Activated CD4-positive, alpha-beta T cell treated with anti-CD3 and anti-CD28 coated beads, Interleukin-2, Interleukin-4, amounts not matched to agents 100 ng/mL and 50 ng/mL, durations not matched to agents 16 hours and 8 hours (primary cell): ENCODE measurements at regions not wholly inside any gene's neighbourhood (a gene's known extent, or its start where the extent isn't known, plus 50 kb on each side); places are given as distances from the start of the nearest gene placed in this dataset.

Source experiments
- DNase-seq: peaks from one replicate; pipeline ENCODE4 v3.0.0-alpha.2; 2020; ENCODE audit warnings: low spot score

- DNase-seq = no peak
Measured at GRCh38 chr13:70505809-70506208, 397.6 kb upstream of the KLHL1 start.

GRCh38 chr13:70502944-70503343 is 394.7 kb upstream of the KLHL1 start:
- no peak for DNase-seq

GRCh38 chr13:70490320-70490935 is 382.2 kb upstream of the KLHL1 start:
- no peak for DNase-seq

- DNase-seq = no peak
Measured at GRCh38 chr13:70484931-70485330, 376.7 kb upstream of the KLHL1 start.

GRCh38 chr13:70483599-70484276 is 375.5 kb upstream of the KLHL1 start:
- DNase-seq = no peak

- no peak for DNase-seq
Measured at GRCh38 chr13:70473907-70474306, 365.7 kb upstream of the KLHL1 start.

- no peak for DNase-seq
Measured at GRCh38 chr13:70469077-70469476, 360.8 kb upstream of the KLHL1 start.

- DNase-seq = no peak
Measured at GRCh38 chr13:70457474-70457873, 349.2 kb upstream of the KLHL1 start.

GRCh38 chr13:70448820-70449219 is 340.6 kb upstream of the KLHL1 start:
- DNase-seq = no peak

GRCh38 chr13:70432276-70432805 is 324.1 kb upstream of the KLHL1 start:
- DNase-seq = no peak

GRCh38 chr13:70430256-70430655 is 322.0 kb upstream of the KLHL1 start:
- no peak for DNase-seq

GRCh38 chr13:70424928-70425327 is 316.7 kb upstream of the KLHL1 start:
- DNase-seq = no peak

GRCh38 chr13:70424428-70424827 is 316.2 kb upstream of the KLHL1 start:
- DNase-seq = no peak

GRCh38 chr13:70415136-70415535 is 306.9 kb upstream of the KLHL1 start:
- no peak for DNase-seq

- DNase-seq = no peak
Measured at GRCh38 chr13:70408865-70409264, 300.6 kb upstream of the KLHL1 start.

GRCh38 chr13:70407486-70407885 is 299.2 kb upstream of the KLHL1 start:
- no peak for DNase-seq

- DNase-seq = no peak
Measured at GRCh38 chr13:70405266-70405665, 297.0 kb upstream of the KLHL1 start.

- no peak for DNase-seq
Measured at GRCh38 chr13:70394031-70394548, 285.8 kb upstream of the KLHL1 start.

- no peak for DNase-seq
Measured at GRCh38 chr13:70391678-70392077, 283.4 kb upstream of the KLHL1 start.

- DNase-seq = no peak
Measured at GRCh38 chr13:70390968-70391367, 282.7 kb upstream of the KLHL1 start.

GRCh38 chr13:70390064-70390463 is 281.8 kb upstream of the KLHL1 start:
- no peak for DNase-seq

- no peak for DNase-seq
Measured at GRCh38 chr13:70388935-70389334, 280.7 kb upstream of the KLHL1 start.

GRCh38 chr13:70386919-70387318 is 278.7 kb upstream of the KLHL1 start:
- DNase-seq = no peak

- DNase-seq = no peak
Measured at GRCh38 chr13:70385852-70386251, 277.6 kb upstream of the KLHL1 start.
